Superior temporal gyrus (tissue), 1 donor: ENCODE measurements at regions not wholly inside any gene's neighbourhood (a gene's known extent, or its start where the extent isn't known, plus 50 kb on each side); places are given as distances from the start of the nearest gene placed in this dataset.

Experiments used
- DNase-seq: peaks from one replicate; pipeline ENCODE4 v3.0.0-alpha.2; 2016; ENCODE audit errors: extremely low spot score

GRCh38 chr4:166363198-166363597 lies 490.2 kb downstream of the TLL1 start:
- DNase-seq: no peak

DNA sequence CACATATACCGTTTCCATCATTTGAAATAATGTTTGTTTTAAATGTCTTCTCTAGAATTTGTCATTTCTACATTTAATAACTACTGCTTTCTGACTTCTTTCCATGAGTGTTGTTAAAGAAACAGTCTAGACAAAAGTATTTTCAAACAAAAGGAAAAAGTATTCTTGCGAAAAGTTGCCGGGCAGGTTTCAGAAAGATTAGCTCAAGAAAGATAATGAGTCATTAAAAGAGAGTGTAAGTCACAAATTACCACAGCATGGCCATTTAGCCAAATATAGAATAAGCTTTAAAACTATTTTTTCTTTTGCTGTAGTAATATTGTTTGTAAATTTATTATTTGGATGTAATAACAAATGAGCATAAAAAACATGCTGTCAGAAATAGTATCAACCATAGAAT lies 493.0 kb downstream of the TLL1 start:
- no peak for DNase-seq

GRCh38 chr4:166377578-166377977 lies 504.5 kb downstream of the TLL1 start:
- no peak for DNase-seq

DNA sequence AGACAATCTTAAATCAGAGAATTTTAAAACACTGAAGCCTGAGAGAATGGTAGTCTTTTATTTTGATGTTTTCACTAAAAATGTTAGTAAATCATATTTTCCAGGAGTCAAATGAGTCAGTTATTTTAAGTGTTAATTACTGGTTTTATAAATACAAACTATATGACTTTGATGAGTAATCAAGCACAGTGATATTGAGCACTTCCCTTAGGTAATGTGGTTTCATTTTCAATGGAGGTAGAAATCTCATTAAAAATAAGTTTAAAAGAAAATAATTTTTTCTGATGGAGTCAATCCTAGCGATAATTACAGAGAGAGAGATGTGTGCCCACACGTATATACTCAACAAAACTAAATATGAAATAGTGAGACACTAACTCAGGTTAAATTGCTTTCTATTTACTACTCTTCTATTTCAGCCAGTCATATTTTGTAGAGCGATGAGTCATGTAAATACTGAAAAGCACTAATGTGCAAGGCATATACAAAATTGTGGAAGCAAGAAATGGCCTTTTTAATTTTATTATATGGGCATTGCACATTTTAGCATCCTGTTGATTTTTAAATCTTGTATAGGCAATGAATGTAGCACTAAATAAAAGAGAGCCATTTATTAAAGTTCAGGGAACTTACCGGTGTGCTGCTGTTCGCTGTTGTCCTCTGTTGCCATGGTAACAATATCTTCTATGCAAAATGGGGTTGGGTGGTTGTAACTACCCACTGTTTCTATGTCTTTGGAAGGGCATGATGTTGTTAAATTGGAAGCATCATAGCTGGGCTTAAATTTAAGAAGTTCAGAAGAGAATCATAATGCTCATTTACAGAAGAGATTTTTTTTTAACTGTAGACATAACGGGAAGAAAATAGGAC lies 513.7 kb downstream of the TLL1 start:
- no peak for DNase-seq

DNA sequence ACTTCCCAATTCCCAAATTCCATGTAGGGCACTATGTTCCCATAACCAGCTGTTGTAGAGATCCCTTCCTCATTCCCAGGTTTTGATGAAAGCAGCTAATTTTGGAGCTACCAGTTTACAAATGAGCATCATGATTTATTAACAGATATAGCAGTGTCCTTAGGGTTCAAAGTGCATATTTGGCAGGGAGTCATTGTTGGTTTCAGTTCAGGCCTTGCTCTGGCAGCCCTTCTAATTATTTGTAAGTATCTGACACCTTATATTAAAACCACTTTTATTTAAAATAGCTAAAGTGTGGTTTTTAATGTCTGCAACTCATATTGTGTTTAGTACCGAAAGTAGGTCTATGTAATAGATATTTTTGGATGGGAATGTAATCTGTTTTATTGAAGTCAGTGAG lies 518.5 kb downstream of the TLL1 start:
- DNase-seq: no peak

DNA sequence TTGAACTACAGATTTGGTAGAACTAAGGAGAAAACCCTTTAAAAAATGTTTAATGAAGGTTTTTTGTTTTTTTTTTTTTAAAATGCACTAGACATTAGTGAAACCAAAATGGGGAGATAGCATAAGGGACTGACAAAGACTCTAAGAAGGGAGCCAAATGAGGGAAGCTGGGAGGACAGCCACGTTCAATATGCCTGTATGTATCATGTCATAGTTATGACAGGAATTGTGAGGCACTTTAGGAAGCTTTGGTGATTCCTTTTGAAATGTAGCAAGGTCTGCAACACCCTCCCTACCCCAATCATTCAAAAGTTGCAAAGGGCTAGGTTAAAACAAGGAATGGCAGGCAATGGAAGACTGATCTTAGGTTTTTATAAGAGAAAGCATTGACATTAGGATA lies 526.0 kb downstream of the TLL1 start:
- DNase-seq: no peak

GRCh38 chr4:166400270-166400894 lies 527.3 kb downstream of the TLL1 start:
- DNase-seq: no peak

- peak; percentile 12 for DNase-seq
Observed at GRCh38 chr4:166413356-166413755, 540.3 kb downstream of the TLL1 start.

DNA sequence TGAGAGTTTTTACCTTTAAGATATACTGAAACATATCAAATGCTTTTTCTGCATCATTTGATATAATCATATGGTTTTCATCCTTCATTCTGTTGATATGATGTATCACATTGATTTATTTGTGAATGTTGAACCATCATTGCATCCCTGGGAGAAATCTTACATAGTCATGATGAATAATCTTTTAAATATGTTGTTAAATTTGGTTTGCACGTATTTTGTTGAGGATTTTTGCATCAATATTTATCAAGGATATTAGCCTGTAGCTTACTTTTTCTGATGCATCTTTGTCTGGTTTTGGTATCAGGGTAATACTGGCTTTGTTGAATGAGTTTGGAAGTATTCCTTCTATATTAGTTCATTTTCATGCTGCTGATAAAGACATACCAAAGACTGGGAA lies 541.4 kb downstream of the TLL1 start:
- no peak for DNase-seq

GRCh38 chr4:166415749-166416148 lies 542.7 kb downstream of the TLL1 start:
- DNase-seq: no peak

DNA sequence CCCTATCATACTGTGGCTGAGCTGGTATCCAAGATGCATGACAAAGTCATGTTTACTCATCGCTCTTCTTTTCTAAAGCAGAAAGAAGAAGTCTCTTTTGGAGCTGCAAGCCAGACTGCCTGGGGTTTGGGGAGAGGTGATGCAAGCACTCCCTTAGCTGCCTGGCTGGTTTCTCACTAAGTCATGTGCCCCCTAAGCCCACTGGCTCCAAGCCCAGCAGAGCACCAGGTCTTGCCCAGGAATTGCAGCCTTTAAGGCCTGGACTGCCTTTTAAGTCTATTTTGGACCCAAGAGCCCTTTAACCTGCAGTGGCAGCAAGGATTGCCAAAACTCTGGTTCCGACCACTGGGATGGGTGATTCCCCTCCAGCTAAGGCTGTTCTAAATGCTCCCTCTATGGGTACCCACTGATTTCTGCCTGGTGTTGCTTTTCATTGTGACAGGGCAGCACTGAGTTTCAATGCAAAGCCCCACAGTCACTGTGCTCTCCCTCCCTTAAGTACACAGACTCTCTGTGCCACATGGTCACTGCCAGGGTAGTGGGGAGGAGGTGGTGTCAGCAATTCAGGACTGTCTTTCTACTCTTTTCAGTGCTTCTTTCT lies 548.6 kb downstream of the TLL1 start:
- no peak for DNase-seq

GRCh38 chr4:166422475-166422874 lies 549.4 kb downstream of the TLL1 start:
- DNase-seq: no peak

DNA sequence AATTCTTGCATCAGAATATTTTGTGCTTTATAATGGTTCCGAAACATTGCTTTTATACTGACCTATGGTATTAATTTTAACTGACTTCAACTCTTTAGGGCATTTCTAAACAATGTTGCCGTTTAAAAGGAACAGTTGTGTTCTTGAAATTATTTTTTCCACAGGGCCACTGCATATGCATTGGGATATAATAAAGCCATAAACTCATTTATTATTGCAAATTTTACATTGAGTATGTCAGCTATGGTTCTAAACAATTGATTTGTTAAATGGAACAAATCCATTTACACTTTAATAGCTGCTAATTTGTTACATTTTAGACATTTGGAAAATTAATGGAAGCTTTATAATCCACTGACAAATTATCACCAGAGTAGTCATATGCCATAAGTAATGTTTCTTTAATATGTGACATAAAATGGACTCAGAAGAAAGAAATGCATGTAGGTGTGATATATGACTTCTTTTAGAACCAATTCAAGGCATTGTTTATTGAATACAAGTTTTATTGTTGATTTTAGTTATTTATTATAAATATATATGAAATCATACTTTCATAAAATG lies 553.3 kb downstream of the TLL1 start:
- DNase-seq: no peak

GRCh38 chr4:166432125-166432524 lies 559.1 kb downstream of the TLL1 start:
- DNase-seq: no peak

DNA sequence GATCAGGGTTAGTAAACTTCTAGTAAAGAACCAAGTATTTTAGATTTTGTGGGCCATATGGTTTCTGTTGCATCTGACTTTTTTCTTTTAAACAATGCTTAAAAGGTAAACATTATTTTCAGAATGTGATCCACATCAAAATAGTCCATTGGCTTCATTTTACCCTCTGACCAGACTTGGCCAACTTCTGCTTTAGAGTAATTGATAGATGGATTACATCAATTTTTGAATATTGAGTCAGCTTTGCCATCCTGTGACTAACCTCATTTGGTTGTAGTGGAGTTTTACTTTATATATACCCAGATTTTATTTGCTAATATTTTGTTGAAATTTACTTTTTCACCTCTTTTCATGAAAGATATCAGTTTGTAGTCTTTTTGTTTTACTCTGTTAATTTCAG lies 559.8 kb downstream of the TLL1 start:
- DNase-seq: no peak

DNA sequence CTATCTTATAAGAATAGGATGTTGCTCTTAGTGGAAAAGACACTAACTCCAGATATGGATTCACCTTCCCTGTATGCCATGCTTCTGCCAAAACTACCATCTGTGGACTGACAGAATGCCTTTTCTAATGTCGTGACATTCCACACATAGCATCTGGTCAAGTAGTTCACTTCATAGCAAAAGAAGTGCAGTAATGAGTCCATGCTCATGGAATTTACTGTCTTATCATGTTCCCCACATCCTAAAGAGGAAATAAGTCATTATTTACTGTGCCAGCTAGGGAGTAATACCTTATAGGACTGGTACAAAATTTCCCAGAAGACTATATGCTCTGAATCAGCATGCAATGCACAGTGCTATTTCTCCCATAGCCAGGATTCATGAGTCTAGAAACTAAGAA lies 562.4 kb downstream of the TLL1 start:
- no peak for DNase-seq

DNA sequence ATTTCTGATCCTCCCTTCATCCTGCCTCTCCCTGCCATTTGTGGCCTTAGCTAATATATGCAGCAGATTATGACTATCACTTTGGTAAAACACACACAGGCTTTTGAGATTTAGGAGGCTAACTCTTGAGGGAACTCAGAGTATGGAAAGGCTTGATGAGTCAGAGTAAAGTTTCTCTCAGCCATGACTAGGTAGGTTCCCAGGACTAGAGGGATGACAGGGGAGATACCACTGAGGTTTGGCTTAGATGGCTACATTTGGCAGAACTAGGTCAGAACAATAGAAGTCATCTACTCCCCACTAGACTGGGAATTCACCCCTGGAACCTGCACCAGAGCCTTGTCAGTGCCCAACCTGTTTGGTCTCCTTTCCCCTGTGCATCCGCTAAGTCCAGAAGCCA lies 585.7 kb downstream of the TLL1 start:
- DNase-seq: no peak

DNA sequence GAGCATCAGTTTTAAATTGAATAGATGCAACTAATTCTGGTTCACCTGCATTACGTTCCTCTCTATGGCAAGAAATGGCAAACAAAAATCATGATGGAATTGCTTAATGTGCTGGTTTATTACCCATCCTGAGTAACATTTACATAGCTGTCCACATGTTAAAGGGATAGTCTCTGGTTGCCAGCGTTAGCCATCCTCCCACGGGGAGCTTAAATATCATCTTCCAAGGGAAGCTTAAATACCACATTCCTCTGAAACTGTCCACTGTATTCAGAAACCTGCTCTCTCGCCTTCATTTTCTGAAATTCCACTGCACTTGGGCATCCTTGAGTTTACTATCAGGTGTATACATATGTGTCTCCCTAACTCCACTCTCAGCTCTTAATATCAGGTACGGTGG lies 586.6 kb downstream of the TLL1 start:
- no peak for DNase-seq

- no peak for DNase-seq
Observed at GRCh38 chr4:166460769-166461550, 587.9 kb downstream of the TLL1 start.

DNA sequence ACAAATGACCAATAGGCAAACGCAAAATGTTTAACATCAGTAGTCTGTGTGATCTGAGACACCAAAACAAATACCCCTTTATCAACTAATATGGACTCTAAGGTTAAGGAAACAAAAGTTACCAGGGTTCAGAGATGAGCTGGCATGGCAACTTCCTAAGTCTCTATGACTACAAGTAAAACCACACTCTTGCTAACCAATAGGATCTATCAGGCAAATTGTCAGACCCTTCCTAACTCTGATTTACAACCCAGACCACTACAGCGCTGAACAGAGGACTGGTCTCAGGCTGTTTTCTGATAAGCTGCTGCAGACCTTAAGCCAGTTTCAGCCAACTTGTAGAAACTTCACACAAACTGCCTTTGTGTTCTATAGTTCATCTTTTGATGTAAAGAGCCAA lies 608.0 kb downstream of the TLL1 start:
- DNase-seq: no peak

DNA sequence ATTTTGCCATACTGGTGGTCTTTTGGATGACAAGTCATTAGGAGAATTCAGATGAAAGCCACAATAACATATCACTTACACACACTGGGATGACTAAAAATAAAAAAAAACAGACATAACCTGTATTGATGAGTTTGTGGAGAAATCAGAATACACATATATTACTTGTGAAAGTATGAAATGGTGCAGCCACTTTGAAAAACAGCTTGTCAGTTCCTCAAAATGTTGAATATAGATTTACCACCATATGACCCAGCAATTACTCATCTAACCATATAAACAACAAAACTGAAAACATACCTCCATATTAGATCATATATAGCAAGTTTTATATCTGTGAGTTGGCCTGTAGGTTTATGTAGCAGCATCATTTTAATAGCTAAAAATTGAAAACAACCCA lies 608.7 kb downstream of the TLL1 start:
- DNase-seq: no peak

- no peak for DNase-seq
Observed at GRCh38 chr4:166482758-166483157, 609.7 kb downstream of the TLL1 start.
